Peyer's patch (tissue), 4 donors: ENCODE measurements at regions not wholly inside any gene's neighbourhood (a gene's known extent, or its start where the extent isn't known, plus 50 kb on each side); places are given as distances from the start of the nearest gene placed in this dataset.

ENCODE experiments used
- DNase-seq, 3 donors: peaks; one replicate each; pipeline ENCODE4 v3.0.0-alpha.2; 2017 to 2019
- H3K27ac ChIP-seq, 4 donors: fragments of 200-600 bp; sonication (generic); one replicate each; pipeline ENCODE4 v1.5.1; 2016 to 2019
- H3K27me3 ChIP-seq, 2 donors: fragments of 200-600 bp; sonication (generic); one replicate each; pipeline ENCODE4 v1.5.1; 2019
- H3K36me3 ChIP-seq, 3 donors: fragments of 200-600 bp; sonication (generic); one replicate each; pipeline ENCODE4 v1.5.1; 2016 to 2019
- H3K4me1 ChIP-seq, 4 donors: fragments of 200-600 bp; sonication (generic); one replicate each; pipeline ENCODE4 v1.5.1; 2016 to 2019
- H3K4me3 ChIP-seq, 4 donors: fragments of 200-600 bp; sonication (generic); 1 replicate in 3 of 4; 2 replicates in 1 of 4; pipeline ENCODE4 v1.5.1; 2016 to 2019; ENCODE audit warnings: mild to moderate bottlenecking in 1 of 4
- H3K9me3 ChIP-seq, 4 donors: fragments of 200-600 bp; sonication (generic); one replicate each; pipeline ENCODE4 v1.5.1; 2016 to 2019; ENCODE audit warnings: mild to moderate bottlenecking in 1 of 4
- CTCF ChIP-seq, 6 experiments: fragments of 450-650 bp in 4 of 6; fragments of 200-600 bp in 2 of 6; sonication (generic) in 1 of 6; IDR thresholded peaks; one replicate each; pipeline ENCODE4 v1.5.1; 2017 to 2019; ENCODE audit warnings: antibody characterized with exemption in 6 of 6, mild to moderate bottlenecking in 3 of 6, moderate library complexity in 1 of 6
- POLR2A ChIP-seq, 2 donors: fragments of 450-650 bp; IDR thresholded peaks; one replicate each; pipeline ENCODE4 v1.5.1; 2017; ENCODE audit warnings: antibody characterized with exemption in 2 of 2, mild to moderate bottlenecking in 2 of 2, moderate library complexity in 2 of 2

- no peak for DNase-seq
- Histone ChIP-seq H3K27me3 (no peaks in the 10 kb centered on the region), H3K36me3 (no peaks in the 10 kb centered on the region), H3K4me3 (no peak overlapping the region), H3K27ac (no peak overlapping the region), H3K4me1 (no peaks in the 10 kb centered on the region), H3K9me3 (no peaks in the 10 kb centered on the region)
- TF ChIP-seq POLR2A (IDR thresholded peaks at IDR 0.05) (no peak), CTCF (IDR thresholded peaks at IDR 0.05) (no peak)
Measured at GRCh38 chr15:91384189-91384730, 284.2 kb downstream of the SV2B start.

- TF ChIP-seq POLR2A (IDR thresholded peaks at IDR 0.05) (no peak), CTCF (IDR thresholded peaks at IDR 0.05) (no peak)
- no peak overlapping the region for H3K27ac ChIP-seq
- H3K4me3 ChIP-seq = no peak overlapping the region
- DNase-seq = no peak
- H3K36me3 ChIP-seq = no peaks in the 10 kb centered on the region
- H3K4me1 ChIP-seq = no peaks in the 10 kb centered on the region
- no peaks in the 10 kb centered on the region for H3K27me3 ChIP-seq
- H3K9me3 ChIP-seq = no peaks in the 10 kb centered on the region
Measured at GRCh38 chr15:91385311-91385710, 285.3 kb downstream of the SV2B start.

GRCh38 chr15:91393186-91393585 is 293.1 kb downstream of the SV2B start:
- H3K27me3 ChIP-seq = no peaks in the 10 kb centered on the region
- H3K9me3 ChIP-seq = no peaks in the 10 kb centered on the region
- TF ChIP-seq POLR2A (IDR thresholded peaks at IDR 0.05) (no peak), CTCF (IDR thresholded peaks at IDR 0.05) (no peak)

GRCh38 chr15:91400481-91400880 is 300.4 kb downstream of the SV2B start:
- Histone ChIP-seq H3K4me3 (no peak overlapping the region), H3K36me3 (no peaks in the 10 kb centered on the region), H3K9me3 (no peaks in the 10 kb centered on the region), H3K4me1 (no peaks in the 10 kb centered on the region), H3K27me3 (no peaks in the 10 kb centered on the region), H3K27ac (no peak overlapping the region)
- TF ChIP-seq CTCF (IDR thresholded peaks at IDR 0.05) (no peak), POLR2A (IDR thresholded peaks at IDR 0.05) (no peak)
- DNase-seq = no peak

More at GRCh38 chr15:91393186-91393585, 293.1 kb downstream of the SV2B start:
- Histone ChIP-seq H3K4me1 (no peaks in the 10 kb centered on the region), H3K4me3 (no peak overlapping the region), H3K36me3 (no peaks in the 10 kb centered on the region), H3K27ac (no peak overlapping the region)
- no peak for DNase-seq

- Histone ChIP-seq H3K9me3 (no peaks in the 10 kb centered on the region), H3K4me3 (no peak overlapping the region), H3K36me3 (no peaks in the 10 kb centered on the region), H3K27ac (no peak overlapping the region), H3K4me1 (no peaks in the 10 kb centered on the region), H3K27me3 (no peaks in the 10 kb centered on the region)
- DNase-seq = no peak
- TF ChIP-seq POLR2A (IDR thresholded peaks at IDR 0.05) (no peak), CTCF (IDR thresholded peaks at IDR 0.05) (no peak)
Measured at GRCh38 chr15:91407269-91407889, 307.3 kb downstream of the SV2B start.
